ENCODE measurements at regions not wholly inside any gene's neighbourhood (a gene's known extent, or its start where the extent isn't known, plus 50 kb on each side); places are given as distances from the start of the nearest gene placed in this dataset.
"Not testable (repeated sequence)": the region's sequence is repeated elsewhere in the genome, so short reads cannot be mapped to it uniquely, and the experiment has no call there.

GRCh38 chr4:110850461-110851442 is 227.9 kb upstream of the PITX2 start:
- DNase-seq: peak; percentile 39

- DNase-seq: no peak
Observed at GRCh38 chr4:110851989-110852388, 229.1 kb upstream of the PITX2 start.

GRCh38 chr4:110852793-110853192 is 229.9 kb upstream of the PITX2 start:
- DNase-seq: no peak

GRCh38 chr4:110853242-110853641 is 230.4 kb upstream of the PITX2 start:
- no peak for DNase-seq

GRCh38 chr4:110854021-110854678 is 231.3 kb upstream of the PITX2 start:
- peak; percentile 28 for DNase-seq

GRCh38 chr4:110860125-110860524 is 237.2 kb upstream of the PITX2 start:
- DNase-seq: no peak

- no peak for DNase-seq
Observed at GRCh38 chr4:110860901-110861300, 238.0 kb upstream of the PITX2 start.

GRCh38 chr4:110865611-110866259 is 242.9 kb upstream of the PITX2 start:
- DNase-seq: no peak

GRCh38 chr4:110867251-110867960 is 244.5 kb upstream of the PITX2 start:
- no peak for DNase-seq

GRCh38 chr4:110867981-110868720 is 245.3 kb upstream of the PITX2 start:
- no peak for DNase-seq

GRCh38 chr4:110869114-110869513 is 246.2 kb upstream of the PITX2 start:
- DNase-seq: no peak

- DNase-seq: no peak
Observed at GRCh38 chr4:110869862-110870572, 247.1 kb upstream of the PITX2 start.

GRCh38 chr4:110876214-110876613 is 253.3 kb upstream of the PITX2 start:
- DNase-seq: not testable (repeated sequence)

GRCh38 chr4:110876866-110877265 is 254.0 kb upstream of the PITX2 start:
- no peak for DNase-seq

- DNase-seq: no peak
Observed at GRCh38 chr4:110877778-110878370, 255.0 kb upstream of the PITX2 start.

- DNase-seq: no peak
Observed at GRCh38 chr4:110878413-110878812, 255.5 kb upstream of the PITX2 start.

GRCh38 chr4:110878956-110879355 is 256.1 kb upstream of the PITX2 start:
- DNase-seq: no peak

- no peak for DNase-seq
Observed at GRCh38 chr4:110886270-110886669, 263.4 kb upstream of the PITX2 start.

GRCh38 chr4:110886856-110887255 is 264.0 kb upstream of the PITX2 start:
- no peak for DNase-seq

- DNase-seq: no peak
Observed at GRCh38 chr4:110897784-110898183, 274.9 kb upstream of the PITX2 start.

GRCh38 chr4:110898290-110898689 is 275.4 kb upstream of the PITX2 start:
- no peak for DNase-seq
